ENCODE measurements at regions not wholly inside any gene's neighbourhood (a gene's known extent, or its start where the extent isn't known, plus 50 kb on each side); places are given as distances from the start of the nearest gene placed in this dataset.

DNA sequence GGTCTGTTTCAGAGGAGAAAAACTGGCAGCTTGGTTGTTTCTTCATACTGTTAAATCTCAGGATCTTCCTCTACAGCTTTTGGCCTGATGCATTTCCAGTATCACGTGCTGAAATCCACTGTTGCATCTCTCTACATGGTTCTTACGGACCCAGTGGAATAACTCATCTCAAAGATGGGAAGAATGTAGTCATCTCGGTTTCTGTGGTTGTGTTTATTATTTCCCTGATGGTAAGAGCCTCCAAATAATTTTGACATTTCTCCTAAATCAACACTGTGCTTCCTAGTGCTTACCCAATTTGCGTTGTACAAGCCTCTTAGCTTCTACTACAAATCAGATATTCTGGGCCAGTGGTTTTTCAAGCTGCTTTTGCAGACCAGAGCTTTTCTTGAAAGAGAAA, 812.8 kb downstream of the C12orf50 start:
- Histone ChIP-seq H3K9me3 (ENCODE audit: control insufficient read depth, insufficient read depth, low read depth, low read length) (no peaks in the 10 kb centered on the region), H3K27ac (ENCODE audit: extremely low read depth, low read depth, low read length) (no peak overlapping the region), H3K36me3 (ENCODE audit: control insufficient read depth in 2 of 2, insufficient read depth in 1 of 2, low read length in 2 of 2) (no peaks in the 10 kb centered on the region), H3K4me3 (ENCODE audit: low read depth, low read length) (no peak overlapping the region), H3K4me1 (ENCODE audit: control insufficient read depth, insufficient read depth, low read length) (no peaks in the 10 kb centered on the region)
- TF ChIP-seq ZEB2 (tag by site-specific recombination; IDR thresholded peaks at IDR 0.05), result no peak
- POLR2A ChIA-PET, result no interaction called here
- CTCF ChIA-PET, result no interaction called here

DNA sequence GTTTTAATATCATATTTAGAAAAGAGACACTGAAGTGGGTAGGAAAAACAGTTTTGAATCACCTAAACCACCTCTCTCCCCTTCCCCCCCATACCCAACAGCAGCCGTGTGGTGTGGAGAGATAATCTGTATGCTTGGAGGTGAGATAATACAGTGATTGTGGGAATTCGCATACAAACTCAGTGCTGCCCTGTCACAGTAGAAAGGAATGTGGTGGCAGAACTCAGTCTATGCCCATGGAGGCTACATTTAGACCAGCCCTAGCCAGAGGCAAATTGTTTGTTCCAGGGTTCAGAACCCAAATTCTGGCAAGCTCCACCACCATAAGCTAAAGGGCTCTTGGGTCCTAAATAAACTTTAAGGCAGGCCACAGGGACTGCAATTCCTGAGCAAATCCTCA, 827.0 kb downstream of the C12orf50 start:
- no peak overlapping the region for H3K4me3 ChIP-seq (ENCODE audit: low read depth, low read length)
- H3K4me1 ChIP-seq (ENCODE audit: control insufficient read depth, insufficient read depth, low read length), result no peaks in the 10 kb centered on the region
- H3K36me3 ChIP-seq (ENCODE audit: control insufficient read depth in 2 of 2, insufficient read depth in 1 of 2, low read length in 2 of 2), result no peaks in the 10 kb centered on the region
- POLR2A ChIA-PET, result no interaction called here
- CTCF ChIA-PET, result interaction anchor here (0.5 to 1.2 kb wide), 2 partner anchors 473 to 750 kb away, joined by 3 to 5 read pairs; no protein-coding TSS in a partner anchor
- H3K9me3 ChIP-seq (ENCODE audit: control insufficient read depth, insufficient read depth, low read depth, low read length), result no peaks in the 10 kb centered on the region
- TF ChIP-seq, protein P1, sequence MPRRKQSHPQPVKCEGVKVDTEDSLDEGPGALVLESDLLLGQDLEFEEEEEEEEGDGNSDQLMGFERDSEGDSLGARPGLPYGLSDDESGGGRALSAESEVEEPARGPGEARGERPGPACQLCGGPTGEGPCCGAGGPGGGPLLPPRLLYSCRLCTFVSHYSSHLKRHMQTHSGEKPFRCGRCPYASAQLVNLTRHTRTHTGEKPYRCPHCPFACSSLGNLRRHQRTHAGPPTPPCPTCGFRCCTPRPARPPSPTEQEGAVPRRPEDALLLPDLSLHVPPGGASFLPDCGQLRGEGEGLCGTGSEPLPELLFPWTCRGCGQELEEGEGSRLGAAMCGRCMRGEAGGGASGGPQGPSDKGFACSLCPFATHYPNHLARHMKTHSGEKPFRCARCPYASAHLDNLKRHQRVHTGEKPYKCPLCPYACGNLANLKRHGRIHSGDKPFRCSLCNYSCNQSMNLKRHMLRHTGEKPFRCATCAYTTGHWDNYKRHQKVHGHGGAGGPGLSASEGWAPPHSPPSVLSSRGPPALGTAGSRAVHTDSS (tag by site-specific recombination; IDR thresholded peaks at IDR 0.05), result no peak
- TF ChIP-seq ZNF23 (tag by site-specific recombination; IDR thresholded peaks at IDR 0.05; ENCODE audit: borderline replicate concordance), result no peak
- TF ChIP-seq ZNF791 (tag by site-specific recombination; IDR thresholded peaks at IDR 0.05), result no peak
- no peak for TF ChIP-seq ZNF221 (tag by site-specific recombination; IDR thresholded peaks at IDR 0.05; ENCODE audit: borderline replicate concordance)
- TF ChIP-seq, protein P2, sequence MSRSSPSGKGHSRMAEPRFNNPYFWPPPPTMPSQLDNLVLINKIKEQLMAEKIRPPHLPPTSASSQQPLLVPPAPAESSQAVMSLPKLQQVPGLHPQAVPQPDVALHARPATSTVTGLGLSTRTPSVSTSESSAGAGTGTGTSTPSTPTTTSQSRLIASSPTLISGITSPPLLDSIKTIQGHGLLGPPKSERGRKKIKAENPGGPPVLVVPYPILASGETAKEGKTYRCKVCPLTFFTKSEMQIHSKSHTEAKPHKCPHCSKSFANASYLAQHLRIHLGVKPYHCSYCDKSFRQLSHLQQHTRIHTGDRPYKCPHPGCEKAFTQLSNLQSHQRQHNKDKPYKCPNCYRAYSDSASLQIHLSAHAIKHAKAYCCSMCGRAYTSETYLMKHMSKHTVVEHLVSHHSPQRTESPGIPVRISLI (tag by site-specific recombination; IDR thresholded peaks at IDR 0.05), result no peak
- no peak overlapping the region for H3K27ac ChIP-seq (ENCODE audit: extremely low read depth, low read depth, low read length)

DNA sequence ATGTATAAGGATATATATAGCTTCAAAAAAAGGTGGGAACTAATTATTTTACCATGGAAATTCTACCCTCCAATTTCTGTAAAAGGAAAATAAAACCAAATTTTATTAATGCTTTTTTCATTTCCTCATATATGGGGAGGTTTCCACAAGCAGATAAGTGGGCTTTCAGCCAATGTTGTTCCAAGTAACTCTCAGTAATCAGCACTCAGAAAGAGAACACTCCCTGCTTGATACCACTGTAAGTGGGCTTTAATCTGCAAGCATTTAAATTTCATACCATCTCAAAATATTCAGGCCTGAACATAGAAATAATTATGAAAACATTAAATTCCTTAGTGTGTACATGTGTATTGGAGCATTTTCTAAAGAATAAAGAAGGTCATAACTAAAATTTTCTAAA, 827.6 kb downstream of the C12orf50 start:
- H3K9me3 ChIP-seq (ENCODE audit: control insufficient read depth, insufficient read depth, low read depth, low read length), result no peaks in the 10 kb centered on the region
- H3K27ac ChIP-seq (ENCODE audit: extremely low read depth, low read depth, low read length), result no peak overlapping the region
- H3K4me1 ChIP-seq (ENCODE audit: control insufficient read depth, insufficient read depth, low read length), result no peaks in the 10 kb centered on the region
- POLR2A ChIA-PET, result no interaction called here
- TF ChIP-seq ZNF571 (tag by site-specific recombination; IDR thresholded peaks at IDR 0.05) (no peak), ZNF248 (tag by site-specific recombination; IDR thresholded peaks at IDR 0.05) (no peak), ZNF223 (tag by site-specific recombination; IDR thresholded peaks at IDR 0.05) (no peak), OSR2 (tag by site-specific recombination; IDR thresholded peaks at IDR 0.05) (no peak), ZNF514 (tag by site-specific recombination; IDR thresholded peaks at IDR 0.05) (no peak)
- TF ChIP-seq, protein P3, sequence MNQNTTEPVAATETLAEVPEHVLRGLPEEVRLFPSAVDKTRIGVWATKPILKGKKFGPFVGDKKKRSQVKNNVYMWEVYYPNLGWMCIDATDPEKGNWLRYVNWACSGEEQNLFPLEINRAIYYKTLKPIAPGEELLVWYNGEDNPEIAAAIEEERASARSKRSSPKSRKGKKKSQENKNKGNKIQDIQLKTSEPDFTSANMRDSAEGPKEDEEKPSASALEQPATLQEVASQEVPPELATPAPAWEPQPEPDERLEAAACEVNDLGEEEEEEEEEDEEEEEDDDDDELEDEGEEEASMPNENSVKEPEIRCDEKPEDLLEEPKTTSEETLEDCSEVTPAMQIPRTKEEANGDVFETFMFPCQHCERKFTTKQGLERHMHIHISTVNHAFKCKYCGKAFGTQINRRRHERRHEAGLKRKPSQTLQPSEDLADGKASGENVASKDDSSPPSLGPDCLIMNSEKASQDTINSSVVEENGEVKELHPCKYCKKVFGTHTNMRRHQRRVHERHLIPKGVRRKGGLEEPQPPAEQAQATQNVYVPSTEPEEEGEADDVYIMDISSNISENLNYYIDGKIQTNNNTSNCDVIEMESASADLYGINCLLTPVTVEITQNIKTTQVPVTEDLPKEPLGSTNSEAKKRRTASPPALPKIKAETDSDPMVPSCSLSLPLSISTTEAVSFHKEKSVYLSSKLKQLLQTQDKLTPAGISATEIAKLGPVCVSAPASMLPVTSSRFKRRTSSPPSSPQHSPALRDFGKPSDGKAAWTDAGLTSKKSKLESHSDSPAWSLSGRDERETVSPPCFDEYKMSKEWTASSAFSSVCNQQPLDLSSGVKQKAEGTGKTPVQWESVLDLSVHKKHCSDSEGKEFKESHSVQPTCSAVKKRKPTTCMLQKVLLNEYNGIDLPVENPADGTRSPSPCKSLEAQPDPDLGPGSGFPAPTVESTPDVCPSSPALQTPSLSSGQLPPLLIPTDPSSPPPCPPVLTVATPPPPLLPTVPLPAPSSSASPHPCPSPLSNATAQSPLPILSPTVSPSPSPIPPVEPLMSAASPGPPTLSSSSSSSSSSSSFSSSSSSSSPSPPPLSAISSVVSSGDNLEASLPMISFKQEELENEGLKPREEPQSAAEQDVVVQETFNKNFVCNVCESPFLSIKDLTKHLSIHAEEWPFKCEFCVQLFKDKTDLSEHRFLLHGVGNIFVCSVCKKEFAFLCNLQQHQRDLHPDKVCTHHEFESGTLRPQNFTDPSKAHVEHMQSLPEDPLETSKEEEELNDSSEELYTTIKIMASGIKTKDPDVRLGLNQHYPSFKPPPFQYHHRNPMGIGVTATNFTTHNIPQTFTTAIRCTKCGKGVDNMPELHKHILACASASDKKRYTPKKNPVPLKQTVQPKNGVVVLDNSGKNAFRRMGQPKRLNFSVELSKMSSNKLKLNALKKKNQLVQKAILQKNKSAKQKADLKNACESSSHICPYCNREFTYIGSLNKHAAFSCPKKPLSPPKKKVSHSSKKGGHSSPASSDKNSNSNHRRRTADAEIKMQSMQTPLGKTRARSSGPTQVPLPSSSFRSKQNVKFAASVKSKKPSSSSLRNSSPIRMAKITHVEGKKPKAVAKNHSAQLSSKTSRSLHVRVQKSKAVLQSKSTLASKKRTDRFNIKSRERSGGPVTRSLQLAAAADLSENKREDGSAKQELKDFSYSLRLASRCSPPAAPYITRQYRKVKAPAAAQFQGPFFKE (tag by site-specific recombination; IDR thresholded peaks at IDR 0.05; ENCODE audit: borderline replicate concordance), result no peak
- TF ChIP-seq, protein P4, sequence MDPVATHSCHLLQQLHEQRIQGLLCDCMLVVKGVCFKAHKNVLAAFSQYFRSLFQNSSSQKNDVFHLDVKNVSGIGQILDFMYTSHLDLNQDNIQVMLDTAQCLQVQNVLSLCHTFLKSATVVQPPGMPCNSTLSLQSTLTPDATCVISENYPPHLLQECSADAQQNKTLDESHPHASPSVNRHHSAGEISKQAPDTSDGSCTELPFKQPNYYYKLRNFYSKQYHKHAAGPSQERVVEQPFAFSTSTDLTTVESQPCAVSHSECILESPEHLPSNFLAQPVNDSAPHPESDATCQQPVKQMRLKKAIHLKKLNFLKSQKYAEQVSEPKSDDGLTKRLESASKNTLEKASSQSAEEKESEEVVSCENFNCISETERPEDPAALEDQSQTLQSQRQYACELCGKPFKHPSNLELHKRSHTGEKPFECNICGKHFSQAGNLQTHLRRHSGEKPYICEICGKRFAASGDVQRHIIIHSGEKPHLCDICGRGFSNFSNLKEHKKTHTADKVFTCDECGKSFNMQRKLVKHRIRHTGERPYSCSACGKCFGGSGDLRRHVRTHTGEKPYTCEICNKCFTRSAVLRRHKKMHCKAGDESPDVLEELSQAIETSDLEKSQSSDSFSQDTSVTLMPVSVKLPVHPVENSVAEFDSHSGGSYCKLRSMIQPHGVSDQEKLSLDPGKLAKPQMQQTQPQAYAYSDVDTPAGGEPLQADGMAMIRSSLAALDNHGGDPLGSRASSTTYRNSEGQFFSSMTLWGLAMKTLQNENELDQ (tag by site-specific recombination; IDR thresholded peaks at IDR 0.05; ENCODE audit: low read depth), result no peak
- H3K36me3 ChIP-seq (ENCODE audit: control insufficient read depth in 2 of 2, insufficient read depth in 1 of 2, low read length in 2 of 2), result no peaks in the 10 kb centered on the region
- no peak overlapping the region for H3K4me3 ChIP-seq (ENCODE audit: low read depth, low read length)
- CTCF ChIA-PET, result no interaction called here
